ENCODE measurements at regions not wholly inside any gene's neighbourhood (a gene's known extent, or its start where the extent isn't known, plus 50 kb on each side); places are given as distances from the start of the nearest gene placed in this dataset.

DNA sequence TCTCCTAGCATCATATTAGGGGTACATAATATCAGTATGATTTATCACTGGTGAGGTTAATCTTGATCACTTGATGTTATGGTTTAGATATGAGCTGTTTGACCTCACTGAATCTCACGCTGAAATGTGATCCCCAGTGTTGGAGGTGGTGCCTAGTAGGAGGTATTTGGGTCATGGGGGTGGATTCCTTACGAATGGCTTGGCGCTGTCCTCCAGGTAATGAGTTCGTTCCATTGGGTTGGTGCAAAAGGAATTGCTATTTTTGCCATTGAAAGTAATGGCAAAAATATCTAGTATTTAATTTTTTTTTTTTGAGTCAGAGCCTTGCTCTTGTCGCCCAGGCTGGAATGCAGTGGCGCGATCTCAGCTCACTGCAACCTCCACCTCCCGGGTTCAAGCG, 326.3 kb downstream of the AASDHPPT start:
- DNase-seq: no peak
- no peak overlapping the region for H3K4me3 ChIP-seq (ENCODE audit: insufficient read depth, low read depth, low read length)
- no peaks in the 10 kb centered on the region for H3K36me3 ChIP-seq (replicated peaks; ENCODE audit: control insufficient read depth, insufficient read depth, low read length)
- H3K27me3 ChIP-seq (ENCODE audit: control insufficient read depth, insufficient read depth, low read length): no peaks in the 10 kb centered on the region

DNA sequence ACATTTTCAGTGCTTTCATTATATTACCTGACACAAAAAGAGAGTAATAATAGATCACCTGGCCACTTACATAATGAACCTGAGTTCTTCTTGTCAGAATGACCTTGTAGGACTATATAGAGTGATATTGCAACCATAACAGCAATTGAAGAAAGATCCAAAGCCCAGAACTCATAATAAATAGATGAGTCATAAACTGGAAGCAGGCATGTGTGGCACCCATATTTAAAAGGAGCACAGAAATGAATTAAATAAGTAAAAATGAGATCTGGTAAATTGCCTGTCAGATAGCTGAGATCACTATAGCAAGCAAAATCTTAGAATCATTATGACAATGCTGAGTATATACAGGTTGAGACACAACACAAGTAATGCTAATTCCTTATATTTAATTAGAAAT, 331.8 kb downstream of the AASDHPPT start:
- no peak for DNase-seq
- Histone ChIP-seq H3K36me3 (replicated peaks; ENCODE audit: control insufficient read depth, insufficient read depth, low read length) (no peaks in the 10 kb centered on the region), H3K27me3 (ENCODE audit: control insufficient read depth, insufficient read depth, low read length) (no peaks in the 10 kb centered on the region), H3K4me3 (ENCODE audit: insufficient read depth, low read depth, low read length) (no peak overlapping the region)

DNA sequence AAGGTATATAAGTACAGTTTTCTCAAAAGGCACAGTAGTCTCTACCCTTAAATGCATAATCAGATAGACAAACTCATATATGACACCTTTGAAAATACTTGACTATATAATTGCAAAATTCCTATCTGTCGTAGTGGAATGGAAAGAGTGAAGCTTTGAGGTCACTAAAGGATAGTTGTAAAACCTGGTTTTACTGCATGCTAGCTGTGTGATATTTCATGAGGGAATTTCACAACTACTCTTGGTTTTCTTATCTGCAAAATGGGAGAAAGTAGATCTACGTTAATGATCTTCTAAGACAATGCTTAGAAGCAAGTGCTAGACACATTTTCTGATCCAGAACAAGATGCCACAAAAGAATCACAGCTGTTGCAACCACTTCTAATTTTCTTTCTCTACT, 332.2 kb downstream of the AASDHPPT start:
- Histone ChIP-seq H3K36me3 (replicated peaks; ENCODE audit: control insufficient read depth, insufficient read depth, low read length) (no peaks in the 10 kb centered on the region), H3K27me3 (ENCODE audit: control insufficient read depth, insufficient read depth, low read length) (no peaks in the 10 kb centered on the region), H3K4me3 (ENCODE audit: insufficient read depth, low read depth, low read length) (no peak overlapping the region)
- no peak for DNase-seq

- Histone ChIP-seq H3K36me3 (replicated peaks; ENCODE audit: control insufficient read depth, insufficient read depth, low read length) (no peaks in the 10 kb centered on the region), H3K27me3 (ENCODE audit: control insufficient read depth, insufficient read depth, low read length) (no peaks in the 10 kb centered on the region), H3K4me3 (ENCODE audit: insufficient read depth, low read depth, low read length) (no peak overlapping the region)
- DNase-seq: no peak
Observed at GRCh38 chr11:106410902-106411301, 333.4 kb downstream of the AASDHPPT start.

GRCh38 chr11:106413222-106413621, 335.8 kb downstream of the AASDHPPT start:
- Histone ChIP-seq H3K27me3 (ENCODE audit: control insufficient read depth, insufficient read depth, low read length) (no peaks in the 10 kb centered on the region), H3K36me3 (replicated peaks; ENCODE audit: control insufficient read depth, insufficient read depth, low read length) (no peaks in the 10 kb centered on the region), H3K4me3 (ENCODE audit: insufficient read depth, low read depth, low read length) (no peak overlapping the region)
- DNase-seq: no peak

DNA sequence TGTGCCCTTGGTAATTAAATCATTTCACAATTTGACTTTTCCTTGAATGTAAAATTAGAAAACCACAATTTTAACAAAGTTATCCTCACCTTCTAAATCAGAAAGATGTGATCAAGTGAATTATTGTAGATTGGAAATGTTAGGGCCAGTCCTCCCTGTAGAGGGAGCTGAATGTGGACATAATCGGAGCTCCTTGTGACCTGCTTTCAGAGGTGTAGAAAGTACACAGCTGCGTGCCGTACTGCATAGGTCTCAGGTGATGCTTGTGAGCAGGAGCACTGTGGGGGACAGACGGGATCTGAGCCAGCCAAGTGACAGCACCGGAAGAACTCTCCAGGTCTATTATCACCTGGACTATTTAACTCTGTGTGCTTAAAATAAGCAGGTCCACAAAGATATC, 338.0 kb downstream of the AASDHPPT start:
- no peaks in the 10 kb centered on the region for H3K27me3 ChIP-seq (ENCODE audit: control insufficient read depth, insufficient read depth, low read length)
- no peak for DNase-seq
- no peak overlapping the region for H3K4me3 ChIP-seq (ENCODE audit: insufficient read depth, low read depth, low read length)
- no peaks in the 10 kb centered on the region for H3K36me3 ChIP-seq (replicated peaks; ENCODE audit: control insufficient read depth, insufficient read depth, low read length)

DNA sequence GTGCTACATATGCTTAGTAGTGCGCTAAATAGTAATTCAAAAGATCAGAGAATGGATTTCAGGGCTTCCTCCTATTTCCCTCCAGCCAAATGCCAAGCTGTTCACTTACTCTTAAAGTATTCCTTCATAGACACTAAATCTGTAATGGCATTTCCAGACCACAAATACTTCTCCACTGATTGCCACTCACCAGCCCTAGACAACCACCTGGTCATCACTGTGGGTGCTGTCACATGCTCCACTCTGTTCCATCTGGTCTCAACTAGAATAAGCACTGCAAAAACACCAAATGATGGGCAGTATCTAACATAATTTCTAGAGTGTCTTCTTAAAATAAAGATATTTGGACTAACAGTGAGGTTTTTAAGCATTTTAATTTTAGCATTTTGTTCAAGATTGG, 341.3 kb downstream of the AASDHPPT start:
- Histone ChIP-seq H3K4me3 (ENCODE audit: insufficient read depth, low read depth, low read length) (no peak overlapping the region), H3K36me3 (replicated peaks; ENCODE audit: control insufficient read depth, insufficient read depth, low read length) (no peaks in the 10 kb centered on the region), H3K27me3 (ENCODE audit: control insufficient read depth, insufficient read depth, low read length) (no peaks in the 10 kb centered on the region)
- DNase-seq: no peak

GRCh38 chr11:106420048-106420665, 342.7 kb downstream of the AASDHPPT start:
- Histone ChIP-seq H3K4me3 (ENCODE audit: insufficient read depth, low read depth, low read length) (no peak overlapping the region), H3K36me3 (replicated peaks; ENCODE audit: control insufficient read depth, insufficient read depth, low read length) (no peaks in the 10 kb centered on the region), H3K27me3 (ENCODE audit: control insufficient read depth, insufficient read depth, low read length) (no peaks in the 10 kb centered on the region)
- DNase-seq: no peak

DNA sequence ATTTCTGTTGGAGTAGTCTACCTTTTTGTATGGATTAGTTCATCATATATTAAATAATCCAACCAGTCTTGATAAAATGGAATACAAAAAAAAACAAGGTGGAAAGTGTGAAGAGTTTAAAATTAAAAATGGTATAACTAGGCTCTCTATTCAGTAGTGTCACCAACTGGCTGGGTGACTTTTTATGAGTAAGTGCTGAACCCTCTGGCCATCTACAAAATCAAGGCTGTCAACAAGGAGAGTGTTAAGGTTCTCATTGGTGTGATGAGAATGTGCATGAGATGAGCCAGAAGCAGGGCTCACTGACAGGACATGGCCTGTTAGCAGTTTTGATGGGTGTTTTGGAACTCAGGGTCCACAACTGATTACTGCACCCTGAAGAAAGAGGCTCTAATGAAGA, 343.2 kb downstream of the AASDHPPT start:
- Histone ChIP-seq H3K4me3 (ENCODE audit: insufficient read depth, low read depth, low read length) (no peak overlapping the region), H3K36me3 (replicated peaks; ENCODE audit: control insufficient read depth, insufficient read depth, low read length) (no peaks in the 10 kb centered on the region), H3K27me3 (ENCODE audit: control insufficient read depth, insufficient read depth, low read length) (no peaks in the 10 kb centered on the region)
- DNase-seq: no peak

- DNase-seq: peak; percentile 2
- H3K36me3 ChIP-seq (replicated peaks; ENCODE audit: control insufficient read depth, insufficient read depth, low read length): no peaks in the 10 kb centered on the region
Observed at GRCh38 chr11:106421676-106422292, 344.3 kb downstream of the AASDHPPT start.

DNA sequence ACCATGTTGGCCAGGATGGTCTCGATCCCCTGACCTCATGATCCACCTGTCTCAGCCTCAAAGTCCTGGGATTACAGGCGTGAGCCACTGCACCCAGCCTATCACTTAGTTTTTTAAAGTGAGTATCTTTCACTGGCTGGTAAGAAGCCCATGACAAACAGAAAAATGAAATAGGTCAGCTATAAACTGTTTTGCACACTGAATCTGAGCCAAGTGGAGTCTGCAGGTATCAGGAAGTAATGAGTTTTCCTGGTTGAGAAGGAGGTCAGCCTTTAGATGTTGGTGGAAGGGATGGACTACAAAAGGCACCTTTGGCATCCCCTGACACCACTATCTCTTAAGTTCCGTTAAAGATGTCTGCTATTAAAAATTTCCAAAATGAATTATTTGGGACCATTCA, 345.1 kb downstream of the AASDHPPT start:
- no peaks in the 10 kb centered on the region for H3K27me3 ChIP-seq (ENCODE audit: control insufficient read depth, insufficient read depth, low read length)
- H3K4me3 ChIP-seq (ENCODE audit: insufficient read depth, low read depth, low read length): no peak overlapping the region
- H3K36me3 ChIP-seq (replicated peaks; ENCODE audit: control insufficient read depth, insufficient read depth, low read length): no peaks in the 10 kb centered on the region
- DNase-seq: no peak

More at GRCh38 chr11:106421676-106422292, 344.3 kb downstream of the AASDHPPT start:
- H3K27me3 ChIP-seq (ENCODE audit: control insufficient read depth, insufficient read depth, low read length): no peaks in the 10 kb centered on the region
- no peak overlapping the region for H3K4me3 ChIP-seq (ENCODE audit: insufficient read depth, low read depth, low read length)

- Histone ChIP-seq H3K36me3 (replicated peaks; ENCODE audit: control insufficient read depth, insufficient read depth, low read length) (no peaks in the 10 kb centered on the region), H3K27me3 (ENCODE audit: control insufficient read depth, insufficient read depth, low read length) (no peaks in the 10 kb centered on the region), H3K4me3 (ENCODE audit: insufficient read depth, low read depth, low read length) (no peak overlapping the region)
- DNase-seq: no peak
Observed at GRCh38 chr11:106424111-106424510, 346.6 kb downstream of the AASDHPPT start.

GRCh38 chr11:106425819-106426218, 348.4 kb downstream of the AASDHPPT start:
- DNase-seq: no peak
- no peaks in the 10 kb centered on the region for H3K27me3 ChIP-seq (ENCODE audit: control insufficient read depth, insufficient read depth, low read length)

DNA sequence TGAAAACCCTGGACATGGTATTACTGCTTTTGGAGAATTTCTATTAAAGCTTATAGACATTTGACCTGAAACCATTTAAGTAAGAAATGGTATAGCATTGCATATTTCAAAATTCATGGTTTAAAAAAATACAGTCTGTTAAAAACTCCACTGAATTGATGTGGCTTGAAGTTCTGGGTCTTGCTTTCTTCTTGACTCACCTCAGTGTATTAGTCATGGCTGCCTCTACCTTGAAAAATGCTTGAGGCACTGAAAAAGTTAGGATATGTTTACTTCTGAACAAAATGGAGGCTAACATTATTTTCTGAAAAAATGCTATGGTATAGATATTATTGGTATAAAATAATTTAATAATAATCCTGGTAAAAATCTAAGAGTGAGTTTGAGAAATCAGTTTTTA, 349.2 kb downstream of the AASDHPPT start:
- no peak for DNase-seq
- Histone ChIP-seq H3K27me3 (ENCODE audit: control insufficient read depth, insufficient read depth, low read length) (no peaks in the 10 kb centered on the region), H3K36me3 (replicated peaks; ENCODE audit: control insufficient read depth, insufficient read depth, low read length) (no peaks in the 10 kb centered on the region), H3K4me3 (ENCODE audit: insufficient read depth, low read depth, low read length) (no peak overlapping the region)

More at GRCh38 chr11:106425819-106426218, 348.4 kb downstream of the AASDHPPT start:
- Histone ChIP-seq H3K4me3 (ENCODE audit: insufficient read depth, low read depth, low read length) (no peak overlapping the region), H3K36me3 (replicated peaks; ENCODE audit: control insufficient read depth, insufficient read depth, low read length) (no peaks in the 10 kb centered on the region)

DNA sequence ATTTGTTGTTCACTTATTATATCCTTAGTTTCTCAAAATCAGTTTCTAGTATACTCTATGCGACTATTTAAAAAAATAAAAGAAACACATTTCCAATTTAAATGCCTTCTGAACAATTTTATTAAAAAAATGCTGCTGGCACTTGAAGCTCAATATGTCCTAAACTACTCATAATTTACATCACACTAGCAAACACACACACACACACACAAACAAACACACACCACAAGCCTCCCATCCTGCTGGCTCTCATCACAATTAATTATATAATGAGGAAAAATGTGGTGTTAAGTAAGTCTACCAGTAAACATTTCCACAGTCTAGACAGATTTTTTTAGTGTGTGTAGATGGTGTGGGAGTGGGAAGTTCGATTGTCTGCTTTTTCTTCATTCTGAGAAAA, 350.3 kb downstream of the AASDHPPT start:
- no peaks in the 10 kb centered on the region for H3K27me3 ChIP-seq (ENCODE audit: control insufficient read depth, insufficient read depth, low read length)
- no peak for DNase-seq
- H3K36me3 ChIP-seq (replicated peaks; ENCODE audit: control insufficient read depth, insufficient read depth, low read length): no peaks in the 10 kb centered on the region
- no peak overlapping the region for H3K4me3 ChIP-seq (ENCODE audit: insufficient read depth, low read depth, low read length)

- DNase-seq: no peak
Observed at GRCh38 chr11:106442032-106442431, 364.6 kb downstream of the AASDHPPT start.

More at GRCh38 chr11:106442032-106442431, 364.6 kb downstream of the AASDHPPT start:
- Histone ChIP-seq H3K36me3 (replicated peaks; ENCODE audit: control insufficient read depth, insufficient read depth, low read length) (no peaks in the 10 kb centered on the region), H3K4me3 (ENCODE audit: insufficient read depth, low read depth, low read length) (no peak overlapping the region), H3K27me3 (ENCODE audit: control insufficient read depth, insufficient read depth, low read length) (no peaks in the 10 kb centered on the region)

Measured in H7 (cell line).